ENCODE measurements at regions not wholly inside any gene's neighbourhood (a gene's known extent, or its start where the extent isn't known, plus 50 kb on each side); places are given as distances from the start of the nearest gene placed in this dataset.
"Not testable (repeated sequence)": the region's sequence is repeated elsewhere in the genome, so short reads cannot be mapped to it uniquely, and the experiment has no call there.

- not testable (repeated sequence) for DNase-seq
Measured at GRCh38 chr17:13659051-13659450, 57.3 kb upstream of the HS3ST3A1 start.

DNA sequence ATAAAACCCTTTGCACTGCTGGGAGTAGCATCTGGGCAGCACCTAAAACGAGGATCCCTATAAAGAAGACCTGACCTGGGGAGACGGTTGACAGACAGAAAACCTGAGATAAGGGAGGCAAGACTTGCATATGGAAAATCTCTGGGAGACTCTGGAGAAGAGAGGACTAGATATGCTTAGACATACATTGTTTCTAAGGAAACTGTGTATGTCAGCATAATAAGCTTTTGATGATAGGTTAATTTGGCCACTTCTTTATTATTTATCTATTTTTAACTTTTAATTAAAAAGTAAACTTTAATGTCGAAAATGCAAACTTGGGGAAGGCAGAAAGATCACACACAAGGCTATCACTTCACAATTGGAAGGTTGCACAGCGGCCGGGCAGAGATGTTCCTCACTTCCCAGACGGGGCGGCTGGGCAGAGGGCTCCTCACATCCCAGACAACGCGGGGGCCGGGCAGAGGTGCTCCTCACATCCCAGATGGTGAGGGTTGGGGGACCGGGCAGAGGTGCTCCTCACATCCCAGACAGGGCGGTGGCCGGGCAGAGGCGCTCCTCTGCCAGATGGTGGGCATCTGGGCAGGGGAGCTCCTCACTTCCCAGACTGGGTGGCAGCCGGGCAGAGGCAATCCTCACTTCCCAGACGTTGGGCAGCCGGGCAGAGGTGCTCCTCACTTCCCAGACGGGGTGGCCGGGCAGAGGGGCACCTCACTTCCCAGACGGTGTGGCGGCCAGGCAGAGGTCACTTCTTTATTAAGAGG, 64.3 kb upstream of the HS3ST3A1 start:
- no peak for DNase-seq

DNA sequence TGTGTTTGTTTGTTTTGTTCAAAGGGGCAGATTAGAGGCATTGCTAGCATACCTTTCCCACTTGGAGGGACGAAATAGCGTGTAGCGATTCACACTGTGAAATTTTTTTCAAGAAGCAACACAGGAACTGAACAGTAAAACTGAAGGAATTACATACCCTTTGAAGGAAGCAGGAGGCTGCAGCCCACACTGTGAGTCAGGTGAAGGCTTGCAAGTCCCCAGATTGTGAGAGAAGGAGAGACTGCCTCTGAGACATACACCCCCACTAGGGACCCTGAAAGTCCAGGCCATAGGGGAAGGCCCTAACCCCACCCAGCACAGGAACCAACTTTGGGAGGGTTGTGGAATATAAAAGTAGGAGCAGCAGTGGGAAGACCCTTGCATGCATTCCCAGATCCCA, 69.6 kb upstream of the HS3ST3A1 start:
- no peak for DNase-seq

DNA sequence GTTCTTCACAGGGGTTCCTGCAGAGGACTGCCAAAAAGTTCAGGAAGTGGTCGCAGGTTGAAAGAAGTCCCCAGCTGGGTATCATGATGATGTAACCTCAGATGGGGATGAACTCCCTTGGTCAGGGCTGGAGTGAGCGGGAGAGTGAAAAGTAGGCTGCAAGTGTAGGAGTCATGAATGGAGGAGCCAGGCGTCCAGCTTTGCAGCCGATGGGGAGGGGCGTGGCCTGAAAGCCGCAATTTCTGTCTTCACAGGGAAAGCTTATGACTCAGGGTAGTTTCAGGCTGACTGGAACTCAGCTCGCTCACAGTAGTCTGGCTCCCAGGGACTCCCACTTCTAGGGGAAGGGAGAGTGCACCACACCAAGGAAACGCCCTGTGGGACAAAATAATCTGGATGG, 70.0 kb upstream of the HS3ST3A1 start:
- DNase-seq: no peak

GRCh38 chr17:13678361-13678760, 76.6 kb upstream of the HS3ST3A1 start:
- DNase-seq: no peak

DNA sequence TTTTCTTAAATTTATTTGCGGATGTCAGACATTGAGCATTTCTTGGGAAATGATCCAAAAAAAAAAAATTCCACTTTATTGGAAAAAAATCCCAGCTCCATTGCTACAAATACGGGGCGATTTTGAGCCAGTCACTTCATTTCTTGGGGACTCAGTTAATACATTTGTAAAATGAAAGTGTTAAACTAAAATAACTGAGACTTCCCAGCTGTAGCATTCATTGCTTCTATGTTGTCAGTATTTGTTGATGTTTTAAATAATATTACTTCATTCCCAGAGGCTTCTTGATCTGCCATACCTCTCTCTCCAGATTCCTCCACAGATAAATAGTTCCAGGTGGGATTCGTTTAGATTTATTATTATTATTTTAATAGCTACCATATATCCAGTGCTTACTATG, 77.1 kb upstream of the HS3ST3A1 start:
- no peak for DNase-seq

DNA sequence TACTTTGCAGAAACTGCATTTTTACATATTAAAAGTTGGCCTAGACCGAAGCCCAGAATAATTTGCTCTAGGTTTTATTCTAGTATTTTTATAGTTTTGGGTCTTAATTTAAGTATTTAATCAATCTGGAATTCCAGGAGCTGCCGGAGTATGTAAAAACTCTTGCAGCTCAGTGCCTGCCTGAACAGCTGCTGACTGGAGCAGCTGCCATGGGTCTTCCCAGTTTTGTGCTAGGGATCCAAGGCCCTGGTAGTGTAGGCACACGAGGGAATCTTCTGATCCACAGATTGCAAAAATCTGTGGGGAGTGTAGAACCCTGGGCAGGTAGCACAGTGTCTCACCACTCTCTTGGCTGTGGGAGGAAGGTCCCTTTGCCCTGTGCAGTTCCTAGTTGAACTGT, 87.0 kb upstream of the HS3ST3A1 start:
- no peak for DNase-seq

GRCh38 chr17:13690806-13691205, 89.1 kb upstream of the HS3ST3A1 start:
- no peak for DNase-seq

GRCh38 chr17:13694934-13695333, 93.2 kb upstream of the HS3ST3A1 start:
- DNase-seq: no peak

DNA sequence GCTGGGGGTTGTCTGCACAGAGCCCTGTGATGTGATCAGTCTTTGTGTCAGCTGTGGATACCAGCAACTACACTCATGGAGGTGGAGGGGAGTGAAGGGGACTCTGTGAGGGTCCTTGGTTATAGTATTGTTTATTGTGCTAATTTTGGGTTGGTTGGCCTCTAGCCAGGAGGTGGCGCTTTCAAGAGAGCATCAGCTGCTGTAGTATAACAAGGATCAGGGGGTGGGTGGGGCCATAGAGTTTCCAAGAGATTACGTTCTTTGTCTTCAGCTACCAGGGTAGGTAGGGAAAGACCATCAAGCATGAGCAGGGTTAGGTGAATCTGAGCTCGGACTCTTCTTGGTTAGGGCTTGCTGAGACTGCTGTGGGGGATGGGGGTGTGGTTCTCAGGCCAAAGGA, 97.1 kb upstream of the HS3ST3A1 start:
- peak; percentile 9 for DNase-seq

DNA sequence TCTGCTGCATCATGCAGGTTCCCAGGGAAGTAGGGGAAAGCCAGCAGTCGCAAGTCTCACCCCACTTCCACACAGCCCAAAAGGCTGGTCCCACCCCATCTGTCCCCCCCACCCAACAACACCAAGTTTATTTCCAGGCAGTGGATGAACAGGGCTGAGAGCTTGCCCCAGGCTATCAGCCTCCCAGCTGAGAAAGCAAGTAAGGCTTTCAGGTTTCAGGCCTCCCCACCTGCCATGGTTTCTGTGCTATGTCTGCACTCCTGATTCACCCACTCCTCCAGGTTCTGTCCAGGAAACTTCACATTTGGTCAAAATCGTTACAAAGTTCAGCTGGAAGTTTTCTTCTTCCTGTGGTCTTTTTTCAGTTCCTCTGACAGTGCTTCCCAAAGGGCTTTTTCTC, 97.5 kb upstream of the HS3ST3A1 start:
- DNase-seq: no peak

DNA sequence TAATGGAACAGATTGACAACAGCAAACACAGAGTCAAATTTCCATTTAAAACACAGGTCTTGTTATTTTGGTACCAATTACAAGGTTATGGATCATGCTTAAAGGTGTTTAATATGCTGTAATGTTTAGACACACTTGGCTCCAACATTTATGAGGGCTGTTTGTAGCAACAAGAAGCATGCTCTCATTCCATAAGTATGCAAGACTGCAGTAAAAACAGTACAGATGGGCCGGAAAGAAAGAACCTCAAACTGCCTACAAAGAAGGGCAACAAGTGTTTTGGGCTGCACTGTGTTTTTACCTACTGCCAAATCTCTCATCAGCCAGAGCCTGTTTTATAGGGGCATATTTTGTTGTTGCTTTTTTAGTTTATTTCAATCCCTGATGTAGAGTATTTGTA, 100.5 kb upstream of the HS3ST3A1 start:
- DNase-seq: no peak

DNA sequence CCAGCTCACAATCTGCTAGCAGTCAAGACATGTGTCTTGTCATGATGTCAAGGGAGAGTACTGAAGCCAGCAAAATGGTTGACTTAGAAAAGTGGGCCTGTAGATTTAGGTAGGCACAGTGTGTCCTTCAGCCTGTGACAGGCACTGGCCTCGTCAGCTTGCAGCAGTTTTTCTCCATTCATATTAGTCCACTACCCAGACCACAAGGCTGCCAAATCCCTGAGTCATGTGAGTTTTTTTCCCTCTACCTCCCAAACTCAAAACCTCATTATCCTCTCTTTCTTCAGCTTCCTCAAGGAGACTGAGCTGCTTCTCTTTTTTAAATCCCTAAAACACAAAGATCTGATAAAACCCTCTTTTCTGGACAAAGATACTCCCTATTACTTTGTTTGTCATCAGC, 102.6 kb upstream of the HS3ST3A1 start:
- DNase-seq: no peak

- DNase-seq: no peak
Measured at GRCh38 chr17:13705221-13705620, 103.5 kb upstream of the HS3ST3A1 start.

- DNase-seq: no peak
Measured at GRCh38 chr17:13721705-13722104, 120.0 kb upstream of the HS3ST3A1 start.

DNA sequence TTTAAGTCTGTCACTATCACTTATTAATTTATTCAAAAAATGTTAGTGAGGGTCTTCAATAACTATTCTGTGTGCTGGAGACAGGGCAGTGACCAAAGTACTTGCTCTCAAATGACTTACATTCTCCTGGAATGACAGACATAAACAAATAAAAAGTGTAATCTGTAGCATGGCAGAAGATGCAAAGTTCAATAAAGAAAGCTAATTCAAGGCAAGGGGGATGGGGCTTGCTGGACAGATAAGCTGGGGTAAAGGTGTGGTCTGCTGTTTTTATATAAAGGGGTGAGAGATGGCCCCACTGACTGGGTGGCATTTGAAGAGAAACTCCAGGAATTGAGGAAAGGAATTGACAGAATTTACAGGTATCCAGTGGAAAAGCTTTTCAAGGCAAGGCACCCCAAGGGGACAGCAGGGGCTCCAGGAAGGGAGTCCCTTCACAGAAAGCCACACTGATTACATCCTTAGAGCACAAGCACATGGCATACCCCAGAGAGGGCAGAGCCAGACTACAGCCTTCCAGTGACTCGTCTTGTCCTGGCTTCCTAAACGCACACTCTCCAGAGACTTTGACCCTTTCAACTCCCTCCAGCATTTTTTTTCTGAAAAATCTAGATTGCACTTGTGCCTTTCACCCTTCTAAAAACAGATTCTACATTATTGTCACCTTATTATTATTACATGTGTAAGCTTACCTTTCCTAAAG, 123.7 kb upstream of the HS3ST3A1 start:
- no peak for DNase-seq

DNA sequence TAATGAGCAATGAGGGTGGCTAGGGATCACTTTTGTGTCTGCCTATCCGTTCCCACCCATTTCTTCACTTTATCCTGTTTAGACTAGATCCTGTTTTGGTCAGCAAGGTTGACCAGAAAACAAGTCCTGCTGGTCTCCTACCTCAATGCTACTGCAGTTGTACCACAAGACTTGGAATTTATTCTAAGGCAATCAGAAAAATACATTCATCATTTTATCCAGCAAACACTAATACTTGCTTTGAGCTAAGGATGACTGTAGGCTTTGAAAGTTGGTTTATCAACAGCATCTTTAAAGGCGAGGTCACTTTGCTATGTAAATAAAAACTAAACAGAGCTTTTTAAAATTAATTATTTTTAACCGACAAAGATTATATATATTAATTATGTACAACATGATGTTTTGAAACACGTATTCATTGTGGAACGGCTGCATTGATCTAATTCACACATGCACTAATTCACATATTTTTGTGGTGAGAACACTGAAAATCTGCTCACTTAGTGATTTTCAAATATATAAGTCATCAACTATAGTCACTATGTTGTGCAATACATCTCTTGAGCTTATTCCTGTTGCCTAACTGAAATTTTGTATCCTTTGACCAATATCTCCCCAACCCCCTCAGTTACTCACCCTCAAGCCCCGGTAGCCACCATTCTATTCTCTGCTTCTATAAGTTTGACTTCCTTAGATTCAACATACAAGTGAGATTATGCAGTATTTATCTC, 125.9 kb upstream of the HS3ST3A1 start:
- DNase-seq: no peak

- no peak for DNase-seq
Measured at GRCh38 chr17:13728781-13729180, 127.1 kb upstream of the HS3ST3A1 start.

DNA sequence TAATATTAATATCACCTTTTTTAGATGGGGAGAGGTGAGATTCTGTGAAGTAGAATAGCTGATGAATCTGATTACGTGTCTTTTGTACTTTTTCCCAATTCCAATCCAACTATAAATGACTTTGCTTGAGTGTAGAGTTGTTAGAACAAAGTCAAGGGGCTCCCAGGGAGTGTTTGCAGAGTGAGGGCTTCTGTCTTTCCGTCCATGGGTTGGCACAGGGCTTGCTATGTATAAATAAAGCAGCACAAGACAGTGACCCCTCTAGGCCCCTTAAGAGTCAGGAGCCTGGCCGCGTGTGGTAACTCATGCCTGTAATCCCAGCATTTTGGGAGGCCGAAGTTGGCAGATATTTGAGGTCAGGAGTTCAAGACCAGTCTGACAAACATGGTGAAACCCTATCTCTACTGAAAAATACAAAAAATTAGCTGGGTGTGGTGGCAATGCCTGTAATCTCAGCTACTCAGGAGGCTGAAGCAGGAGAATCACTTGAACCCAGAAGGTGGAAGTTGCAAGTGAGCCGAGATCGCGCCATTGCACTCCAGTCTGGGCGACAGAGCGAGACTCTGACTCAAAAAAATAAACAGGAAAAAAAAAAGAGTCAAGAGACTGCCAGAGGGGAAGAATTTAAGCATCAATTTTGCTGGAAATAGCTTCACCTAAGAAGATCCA, 127.9 kb upstream of the HS3ST3A1 start:
- DNase-seq: no peak

DNA sequence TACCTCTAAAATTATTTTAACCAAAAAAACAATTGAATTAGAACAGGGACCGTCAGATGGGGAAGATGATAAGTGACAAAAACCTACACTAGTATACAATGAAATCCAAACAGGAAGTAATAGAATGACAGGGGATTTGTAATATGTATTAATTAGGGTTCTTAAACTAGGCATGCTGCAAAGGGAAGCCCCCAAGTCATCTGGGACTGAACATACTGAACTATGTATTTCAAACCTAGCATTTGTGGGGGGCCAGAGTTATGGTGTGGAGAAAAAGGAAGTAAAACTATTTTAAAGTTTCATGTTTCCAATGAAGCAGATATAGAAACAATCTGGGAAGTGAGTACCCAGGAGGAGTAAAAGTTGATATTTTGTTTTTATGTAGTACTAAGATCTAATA, 133.2 kb upstream of the HS3ST3A1 start:
- no peak for DNase-seq

- no peak for DNase-seq
Measured at GRCh38 chr17:13735444-13735843, 133.7 kb upstream of the HS3ST3A1 start.

DNA sequence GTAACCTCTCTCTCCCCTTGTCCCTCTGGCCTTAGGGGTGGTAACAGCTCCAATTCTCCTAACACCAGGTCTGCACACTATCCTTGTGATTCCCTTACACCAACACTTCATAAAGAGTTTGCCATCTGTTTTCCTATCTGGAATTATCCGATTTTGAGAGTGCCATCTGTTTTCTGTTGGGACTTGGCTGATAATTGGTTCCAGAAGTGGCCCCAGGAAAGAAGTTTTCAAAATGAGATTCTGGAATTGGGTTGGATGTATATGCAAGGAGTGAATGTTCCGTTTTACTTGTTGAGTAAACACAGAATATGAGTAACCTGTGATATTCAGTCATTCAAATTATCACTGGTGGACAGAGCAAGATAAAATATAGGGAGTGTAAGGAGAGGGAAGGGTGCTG, 134.1 kb upstream of the HS3ST3A1 start:
- no peak for DNase-seq

- DNase-seq: no peak
Measured at GRCh38 chr17:13736916-13737315, 135.2 kb upstream of the HS3ST3A1 start.
